SU-DHL-6 (cell line): ENCODE measurements at regions not wholly inside any gene's neighbourhood (a gene's known extent, or its start where the extent isn't known, plus 50 kb on each side); places are given as distances from the start of the nearest gene placed in this dataset.

Experiments
- H2AFZ ChIP-seq: fragments of 200-600 bp; sonication (generic); 2 replicates; pipeline ENCODE4 v1.6.1; 2014; ENCODE audit warnings: low read depth, mild to moderate bottlenecking, moderate library complexity, mixed read lengths, antibody characterized with exemption, low read length; ENCODE audit not compliant: severe bottlenecking
- H3F3A ChIP-seq: fragments of 200-600 bp; shearing (Covaris generic); 2 replicates; pipeline ENCODE4 v1.6.0; 2016; ENCODE audit warnings: antibody characterized with exemption, mild to moderate bottlenecking; ENCODE audit not compliant: insufficient read depth
- H3K27ac ChIP-seq: fragments of 200-600 bp; sonication (generic); 2 replicates; pipeline ENCODE4 v1.5.1; 2016; ENCODE audit warnings: low read depth, mild to moderate bottlenecking, low read length, moderate library complexity, mixed read lengths
- H3K27me3 ChIP-seq: fragments of 200-600 bp; sonication (generic), shearing (Covaris generic); 2 replicates; pipeline ENCODE4 v1.6.0; 2014; ENCODE audit warnings: mild to moderate bottlenecking, low read length
- H3K36me3 ChIP-seq: fragments of 200-600 bp; sonication (generic); 2 replicates; pipeline ENCODE4 v1.6.1; 2014; ENCODE audit warnings: mild to moderate bottlenecking, low read length, mixed read lengths
- H3K4me2 ChIP-seq: fragments of 300-600, 200-600 bp; shearing (Covaris generic), sonication (generic); 2 replicates; pipeline ENCODE4 v1.6.0; 2014; ENCODE audit warnings: low read length, low read depth, mild to moderate bottlenecking; ENCODE audit not compliant: poor library complexity, severe bottlenecking
- H3K4me3 ChIP-seq: fragments of 200-600 bp; sonication (generic); 2 replicates; pipeline ENCODE4 v1.5.1; 2014; ENCODE audit warnings: antibody characterized with exemption, low read length, mild to moderate bottlenecking, mixed read lengths; ENCODE audit not compliant: insufficient read depth, poor library complexity, severe bottlenecking
- H3K79me2 ChIP-seq: fragments of 200-600 bp; sonication (generic); 2 replicates; pipeline ENCODE4 v1.6.1; 2014; ENCODE audit warnings: mild to moderate bottlenecking, low read length, moderate library complexity; ENCODE audit not compliant: insufficient read depth
- H3K9ac ChIP-seq: fragments of 200-600 bp; sonication (generic); 2 replicates; pipeline ENCODE4 v1.7.0; 2014; ENCODE audit warnings: mild to moderate bottlenecking, low read length
- H3K9me2 ChIP-seq: fragments of 200-600 bp; sonication (generic); replicated peaks from 2 replicates; pipeline ENCODE4 v1.6.1; 2014; ENCODE audit warnings: low read length; ENCODE audit not compliant: insufficient read depth
- H3K9me3 ChIP-seq: fragments of 200-600 bp; sonication (generic); 2 replicates; pipeline ENCODE4 v1.6.1; 2014; ENCODE audit warnings: low read length, mixed read lengths; ENCODE audit not compliant: insufficient read depth
- H4K20me1 ChIP-seq: fragments of 200-600 bp; sonication (generic); 2 replicates; pipeline ENCODE4 v1.6.1; 2014; ENCODE audit warnings: low read depth, mild to moderate bottlenecking, antibody characterized with exemption, low read length, moderate library complexity, mixed read lengths
- EZH2phosphoT487 ChIP-seq: fragments of 200-600 bp; sonication (generic), shearing (Covaris generic); conservative IDR thresholded peaks from 2 replicates; pipeline ENCODE4 v1.6.1; 2018; ENCODE audit warnings: mild to moderate bottlenecking, antibody characterized with exemption, low read length, moderate library complexity, mixed read lengths
- TF ChIP-seq, protein P1 (sequence below): fragments of 200-600 bp; sonication (generic); IDR thresholded peaks from one replicate; pipeline ENCODE4 v1.5.1; 2017; ENCODE audit warnings: antibody characterized with exemption, mild to moderate bottlenecking, low read length, moderate library complexity; ENCODE audit not compliant: insufficient read depth, poor library complexity, severe bottlenecking

DNA sequence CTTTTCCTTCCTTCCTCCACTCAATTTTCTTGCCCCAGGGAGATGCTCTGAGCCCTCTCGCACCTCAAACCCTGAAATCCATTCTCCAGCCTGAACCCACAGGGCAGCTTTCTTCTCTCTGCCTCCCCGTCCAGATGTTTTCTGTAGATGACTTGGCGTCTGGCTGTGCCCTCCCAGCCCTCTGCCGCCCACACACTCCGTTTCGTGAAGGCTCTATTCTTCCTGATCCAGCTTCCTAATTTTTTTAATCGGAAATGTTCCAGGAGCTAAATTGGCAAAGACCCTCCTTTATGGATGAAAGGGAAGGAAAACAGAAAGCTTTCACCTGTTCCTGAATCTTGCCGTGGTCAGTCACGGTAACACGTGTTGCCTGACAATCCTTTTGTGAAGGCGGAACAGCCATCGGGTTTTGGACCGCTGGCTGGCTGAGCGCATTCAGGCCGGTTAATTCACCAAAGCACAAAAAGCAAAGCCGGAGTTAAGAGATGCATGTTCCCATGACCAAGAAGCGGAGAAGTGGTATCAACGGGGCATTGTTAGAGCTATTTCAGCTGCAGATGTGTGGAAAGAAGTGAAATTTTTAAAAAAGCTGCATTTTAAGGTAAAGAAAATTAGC, 70.2 kb upstream of the FBRSL1 start:
- Histone ChIP-seq H3K4me2 (no peak overlapping the region), H4K20me1 (no peaks in the 10 kb centered on the region), H3K9me3 (no peaks in the 10 kb centered on the region), H3F3A (no peaks in the 10 kb centered on the region), H3K9ac (no peak overlapping the region), H3K79me2 (no peaks in the 10 kb centered on the region), H3K36me3 (no peaks in the 10 kb centered on the region), H3K4me3 (no peak overlapping the region), H3K27me3 (no peaks in the 10 kb centered on the region), H3K9me2 (no peaks in the 10 kb centered on the region), H3K27ac (no peak overlapping the region), H2AFZ (no peak overlapping the region)
- no peak for TF ChIP-seq EZH2phosphoT487
- TF ChIP-seq, protein P1, sequence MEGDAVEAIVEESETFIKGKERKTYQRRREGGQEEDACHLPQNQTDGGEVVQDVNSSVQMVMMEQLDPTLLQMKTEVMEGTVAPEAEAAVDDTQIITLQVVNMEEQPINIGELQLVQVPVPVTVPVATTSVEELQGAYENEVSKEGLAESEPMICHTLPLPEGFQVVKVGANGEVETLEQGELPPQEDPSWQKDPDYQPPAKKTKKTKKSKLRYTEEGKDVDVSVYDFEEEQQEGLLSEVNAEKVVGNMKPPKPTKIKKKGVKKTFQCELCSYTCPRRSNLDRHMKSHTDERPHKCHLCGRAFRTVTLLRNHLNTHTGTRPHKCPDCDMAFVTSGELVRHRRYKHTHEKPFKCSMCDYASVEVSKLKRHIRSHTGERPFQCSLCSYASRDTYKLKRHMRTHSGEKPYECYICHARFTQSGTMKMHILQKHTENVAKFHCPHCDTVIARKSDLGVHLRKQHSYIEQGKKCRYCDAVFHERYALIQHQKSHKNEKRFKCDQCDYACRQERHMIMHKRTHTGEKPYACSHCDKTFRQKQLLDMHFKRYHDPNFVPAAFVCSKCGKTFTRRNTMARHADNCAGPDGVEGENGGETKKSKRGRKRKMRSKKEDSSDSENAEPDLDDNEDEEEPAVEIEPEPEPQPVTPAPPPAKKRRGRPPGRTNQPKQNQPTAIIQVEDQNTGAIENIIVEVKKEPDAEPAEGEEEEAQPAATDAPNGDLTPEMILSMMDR = no peak

DNA sequence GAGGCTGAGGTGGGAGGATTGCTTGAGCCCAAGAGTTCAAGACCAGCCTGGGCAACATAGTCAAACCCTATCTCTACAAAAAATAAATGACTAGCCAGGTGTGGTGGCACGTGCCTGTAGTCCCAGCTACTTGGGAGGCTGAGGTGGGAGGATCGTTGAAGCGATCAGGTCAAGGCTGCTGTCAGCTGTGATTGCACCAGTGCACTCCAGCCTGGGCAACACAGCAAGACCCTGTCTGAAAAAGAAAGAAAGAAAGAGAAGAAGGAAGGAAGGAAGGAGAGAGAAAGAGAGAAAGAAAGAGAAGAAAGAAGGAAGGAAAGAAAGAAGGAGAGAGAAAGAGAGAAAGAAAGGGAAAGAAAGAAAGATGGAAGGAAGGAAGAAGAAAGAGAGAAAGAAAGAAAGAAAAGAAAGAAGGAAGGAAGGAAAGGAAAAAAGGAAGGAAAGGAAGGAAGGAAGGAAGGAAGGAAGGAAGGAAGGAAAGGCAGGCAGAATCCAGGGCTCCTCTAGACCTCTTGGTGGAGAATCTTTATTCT, 71.5 kb upstream of the FBRSL1 start:
- Histone ChIP-seq H3K4me2 (no peak overlapping the region), H3K36me3 (no peaks in the 10 kb centered on the region)
- TF ChIP-seq, protein P1 = no peak
- no peak for TF ChIP-seq EZH2phosphoT487

DNA sequence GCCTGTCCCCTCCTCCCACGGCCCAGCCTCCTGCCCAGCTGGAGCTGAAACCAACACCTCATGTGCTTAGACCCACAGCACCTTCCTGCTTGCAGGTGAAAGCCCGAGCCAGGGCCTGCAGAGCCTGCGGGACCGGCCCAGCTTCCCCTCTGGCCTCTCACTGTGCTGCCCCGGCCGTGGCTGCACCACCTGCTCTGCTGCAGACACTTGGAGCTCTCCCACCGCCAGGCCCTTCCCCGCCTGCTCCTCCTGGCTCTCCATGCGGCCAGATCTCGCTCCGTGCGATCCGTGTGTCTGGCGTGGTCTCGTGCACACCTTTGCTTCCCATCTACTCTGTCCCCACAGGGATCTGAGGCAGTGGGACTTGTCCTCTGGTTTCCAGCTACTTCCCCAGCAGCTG, 72.2 kb upstream of the FBRSL1 start:
- no peaks in the 10 kb centered on the region for H3K36me3 ChIP-seq
- H3F3A ChIP-seq = no peaks in the 10 kb centered on the region
- H4K20me1 ChIP-seq = no peaks in the 10 kb centered on the region
- H3K9me3 ChIP-seq = no peaks in the 10 kb centered on the region
- no peak overlapping the region for H2AFZ ChIP-seq
- no peaks in the 10 kb centered on the region for H3K79me2 ChIP-seq
- H3K27me3 ChIP-seq = no peaks in the 10 kb centered on the region
- H3K4me2 ChIP-seq = no peak overlapping the region
- no peak overlapping the region for H3K9ac ChIP-seq
- no peaks in the 10 kb centered on the region for H3K9me2 ChIP-seq
- no peak for TF ChIP-seq EZH2phosphoT487
- TF ChIP-seq, protein P1 = no peak
- no peak overlapping the region for H3K27ac ChIP-seq
- no peak overlapping the region for H3K4me3 ChIP-seq

More for the DNA sequence above, 71.5 kb upstream of the FBRSL1 start:
- Histone ChIP-seq H3K9me3 (no peaks in the 10 kb centered on the region), H3K79me2 (no peaks in the 10 kb centered on the region), H3K27me3 (no peaks in the 10 kb centered on the region), H3K9ac (no peak overlapping the region), H3F3A (no peaks in the 10 kb centered on the region), H4K20me1 (no peaks in the 10 kb centered on the region), H3K4me3 (no peak overlapping the region), H2AFZ (no peak overlapping the region), H3K9me2 (no peaks in the 10 kb centered on the region), H3K27ac (no peak overlapping the region)
